Thyroid gland (tissue), 4 donors: ENCODE measurements at regions not wholly inside any gene's neighbourhood (a gene's known extent, or its start where the extent isn't known, plus 50 kb on each side); places are given as distances from the start of the nearest gene placed in this dataset.

Experiments
- CTCF ChIP-seq, 6 experiments: fragments of 200-600 bp in 3 of 6; fragments of 450-650 bp in 3 of 6; sonication (generic) in 3 of 6; IDR thresholded peaks; one replicate each; pipeline ENCODE4 v1.5.1; 2016 to 2019; ENCODE audit warnings: antibody characterized with exemption in 6 of 6, mild to moderate bottlenecking in 2 of 6, inconsistent platforms in 1 of 6, moderate library complexity in 1 of 6
- POLR2A ChIP-seq, 2 donors: fragments of 450-650 bp; IDR thresholded peaks; one replicate each; pipeline ENCODE4 v1.6.1; 2017; ENCODE audit warnings: antibody characterized with exemption in 2 of 2, mild to moderate bottlenecking in 2 of 2, moderate library complexity in 1 of 2

- no peak for TF ChIP-seq CTCF (IDR thresholded peaks at IDR 0.05)
- TF ChIP-seq POLR2A (IDR thresholded peaks at IDR 0.05), result no peak
These were observed 416.6 kb upstream of the AZI2 start for GRCh38 chr3:28765194-28765593.
